H9 (cell line): ENCODE measurements at regions not wholly inside any gene's neighbourhood (a gene's known extent, or its start where the extent isn't known, plus 50 kb on each side); places are given as distances from the start of the nearest gene placed in this dataset.

ENCODE experiments used
- DNase-seq: peaks from one replicate; pipeline ENCODE4 v3.0.0-alpha.2; 2017
- H2AFZ ChIP-seq: one replicate; pipeline ENCODE4 v1.6.1; 2013; ENCODE audit warnings: mild to moderate bottlenecking, low read length, control low read depth, moderate library complexity
- H2AK5ac ChIP-seq: 2 replicates; pipeline ENCODE4 v1.6.1; 2013; ENCODE audit warnings: low read length, control low read depth, mixed read lengths; ENCODE audit not compliant: insufficient read length
- H2BK120ac ChIP-seq: one replicate; pipeline ENCODE4 v1.6.1; 2013; ENCODE audit warnings: low read depth, mild to moderate bottlenecking, low read length, control low read depth, inconsistent platforms; ENCODE audit not compliant: poor library complexity, severe bottlenecking
- H2BK12ac ChIP-seq: 2 replicates; pipeline ENCODE4 v1.6.1; 2013; ENCODE audit warnings: low read length, control low read depth, mixed read lengths, low read depth; ENCODE audit not compliant: insufficient read length
- H2BK15ac ChIP-seq: 2 replicates; pipeline ENCODE4 v1.6.1; 2013; ENCODE audit warnings: low read depth, low read length, control low read depth
- H2BK20ac ChIP-seq: one replicate; pipeline ENCODE4 v1.6.1; 2013; ENCODE audit warnings: low read depth, mild to moderate bottlenecking, low read length, control low read depth, inconsistent platforms; ENCODE audit not compliant: poor library complexity, severe bottlenecking
- H2BK5ac ChIP-seq: 2 replicates; pipeline ENCODE4 v1.6.1; 2013; ENCODE audit warnings: low read length, control low read depth, mixed read lengths; ENCODE audit not compliant: insufficient read length
- H3K14ac ChIP-seq: 2 replicates; pipeline ENCODE4 v1.6.1; 2013; ENCODE audit warnings: low read length, control low read depth; ENCODE audit not compliant: insufficient read depth
- H3K18ac ChIP-seq: 2 replicates; pipeline ENCODE4 v1.6.1; 2013; ENCODE audit warnings: low read depth, mild to moderate bottlenecking, mixed read lengths, low read length, control low read depth; ENCODE audit not compliant: insufficient read length
- H3K23ac ChIP-seq: 2 replicates; pipeline ENCODE4 v1.6.1; 2013; ENCODE audit warnings: low read length, control low read depth, mixed read lengths, low read depth; ENCODE audit not compliant: insufficient read length
- H3K23me2 ChIP-seq: 2 replicates; pipeline ENCODE4 v1.6.1; 2013; ENCODE audit warnings: low read depth, mild to moderate bottlenecking, mixed read lengths, low read length, control low read depth; ENCODE audit not compliant: insufficient read length, poor library complexity, severe bottlenecking
- H3K27ac ChIP-seq: 2 replicates; pipeline ENCODE4 v1.5.1; 2013; ENCODE audit warnings: low read length, control low read depth, mixed read lengths, low read depth; ENCODE audit not compliant: insufficient read length
- H3K27me3 ChIP-seq: 2 replicates; pipeline ENCODE4 v1.6.1; 2013; ENCODE audit warnings: low read length, control low read depth, inconsistent platforms; ENCODE audit not compliant: insufficient read depth
- H3K4ac ChIP-seq: 2 replicates; pipeline ENCODE4 v1.6.1; 2013; ENCODE audit warnings: low read depth, mild to moderate bottlenecking, control low read depth, inconsistent platforms, low read length, moderate library complexity
- H3K4me1 ChIP-seq: 2 replicates; pipeline ENCODE4 v1.6.1; 2013; ENCODE audit warnings: low read length, control low read depth, inconsistent platforms; ENCODE audit not compliant: insufficient read depth
- H3K4me2 ChIP-seq: 2 replicates; pipeline ENCODE4 v1.6.1; 2013; ENCODE audit warnings: low read length, control low read depth, mixed read lengths; ENCODE audit not compliant: insufficient read length, insufficient read depth
- H3K56ac ChIP-seq: 2 replicates; pipeline ENCODE4 v1.6.1; 2013; ENCODE audit warnings: low read depth, mild to moderate bottlenecking, mixed read lengths, low read length, control low read depth; ENCODE audit not compliant: insufficient read length
- H3K79me1 ChIP-seq: 2 replicates; pipeline ENCODE4 v1.6.1; 2013; ENCODE audit warnings: low read depth, mild to moderate bottlenecking, moderate library complexity, low read length, control low read depth, inconsistent platforms; ENCODE audit not compliant: insufficient read depth, poor library complexity, severe bottlenecking
- H3K79me2 ChIP-seq: 2 replicates; pipeline ENCODE4 v1.6.1; 2013; ENCODE audit warnings: low read length, control low read depth, inconsistent platforms; ENCODE audit not compliant: insufficient read depth
- H3K9ac ChIP-seq: 2 replicates; pipeline ENCODE4 v1.6.1; 2013; ENCODE audit warnings: low read length, control low read depth, mixed read lengths; ENCODE audit not compliant: insufficient read length; ENCODE audit errors: extremely low read depth
- H3K9me3 ChIP-seq: one replicate; pipeline ENCODE4 v1.6.1; 2013; ENCODE audit warnings: low read depth, low read length, inconsistent platforms; ENCODE audit not compliant: control insufficient read depth
- H3T11ph ChIP-seq: one replicate; pipeline ENCODE4 v1.6.1; 2013; ENCODE audit warnings: mild to moderate bottlenecking, low read length, control low read depth, inconsistent platforms
- H4K20me1 ChIP-seq: one replicate; pipeline ENCODE4 v1.6.1; 2013; ENCODE audit not compliant: control insufficient read depth, insufficient read length, insufficient read depth
- H4K5ac ChIP-seq: 2 replicates; pipeline ENCODE4 v1.6.1; 2013; ENCODE audit warnings: low read depth, mild to moderate bottlenecking, mixed read lengths, low read length, control low read depth; ENCODE audit not compliant: insufficient read length
- H4K8ac ChIP-seq: replicated peaks from 2 replicates; pipeline ENCODE4 v1.6.1; 2013; ENCODE audit warnings: low read length, control low read depth, mixed read lengths, low read depth; ENCODE audit not compliant: insufficient read length
- H4K91ac ChIP-seq: 2 replicates; pipeline ENCODE4 v1.6.1; 2013; ENCODE audit warnings: low read depth, mild to moderate bottlenecking, moderate library complexity, mixed read lengths, low read length, control low read depth; ENCODE audit not compliant: insufficient read length
- H3K27ac Mint-ChIP-seq, 3 experiments: 2 replicates in 2 of 3; 3 replicates in 1 of 3; pipeline ENCODE4 v1.8.0; 2020 to 2021; ENCODE audit warnings: mixed read lengths in 3 of 3, mild to moderate bottlenecking in 1 of 3, moderate library complexity in 1 of 3
- H3K27me3 Mint-ChIP-seq: 2 replicates; pipeline ENCODE4 v1.8.0; 2021; ENCODE audit warnings: low read depth, mild to moderate bottlenecking, moderate library complexity, mixed read lengths
- H3K36me3 Mint-ChIP-seq, 3 experiments: 2 replicates in 2 of 3; 3 replicates in 1 of 3; pipeline ENCODE4 v1.8.0; 2020 to 2021; ENCODE audit warnings: low read depth in 3 of 3, mixed read lengths in 3 of 3; ENCODE audit not compliant: insufficient read depth in 1 of 3
- H3K4me1 Mint-ChIP-seq, 2 experiments: 2 replicates each; pipeline ENCODE4 v1.8.0; 2020; ENCODE audit warnings: mixed read lengths in 2 of 2
- H3K4me3 Mint-ChIP-seq, 2 experiments: 2 replicates in 1 of 2; 3 replicates in 1 of 2; pipeline ENCODE4 v1.8.0; 2020 to 2021; ENCODE audit warnings: mild to moderate bottlenecking in 2 of 2, mixed read lengths in 2 of 2, moderate library complexity in 1 of 2
- H3K9me3 Mint-ChIP-seq, 2 experiments: 2 replicates in 1 of 2; 3 replicates in 1 of 2; pipeline ENCODE4 v1.8.0; 2020; ENCODE audit warnings: mild to moderate bottlenecking in 2 of 2, mixed read lengths in 2 of 2, moderate library complexity in 1 of 2
- WGBS: extraction: QIAGEN DNeasy Blood & Tissue Kit; methylation state at CpG from one replicate; pipeline ENCODE4 v1.1.7; 2013; ENCODE audit warnings: missing lambda C conversion rate, low lambda C conversion rate, mixed read lengths; ENCODE audit not compliant: insufficient read length; ENCODE audit errors: extremely low coverage; 5-methylcytosine and 5-hydroxymethylcytosine counted together
- TF ChIP-seq, protein P1 (sequence below): fragments of 200-600 bp; sonication (generic); conservative IDR thresholded peaks from 3 replicates; pipeline ENCODE4 v1.8.0; 2021; ENCODE audit warnings: antibody characterized with exemption, mild to moderate bottlenecking

DNA sequence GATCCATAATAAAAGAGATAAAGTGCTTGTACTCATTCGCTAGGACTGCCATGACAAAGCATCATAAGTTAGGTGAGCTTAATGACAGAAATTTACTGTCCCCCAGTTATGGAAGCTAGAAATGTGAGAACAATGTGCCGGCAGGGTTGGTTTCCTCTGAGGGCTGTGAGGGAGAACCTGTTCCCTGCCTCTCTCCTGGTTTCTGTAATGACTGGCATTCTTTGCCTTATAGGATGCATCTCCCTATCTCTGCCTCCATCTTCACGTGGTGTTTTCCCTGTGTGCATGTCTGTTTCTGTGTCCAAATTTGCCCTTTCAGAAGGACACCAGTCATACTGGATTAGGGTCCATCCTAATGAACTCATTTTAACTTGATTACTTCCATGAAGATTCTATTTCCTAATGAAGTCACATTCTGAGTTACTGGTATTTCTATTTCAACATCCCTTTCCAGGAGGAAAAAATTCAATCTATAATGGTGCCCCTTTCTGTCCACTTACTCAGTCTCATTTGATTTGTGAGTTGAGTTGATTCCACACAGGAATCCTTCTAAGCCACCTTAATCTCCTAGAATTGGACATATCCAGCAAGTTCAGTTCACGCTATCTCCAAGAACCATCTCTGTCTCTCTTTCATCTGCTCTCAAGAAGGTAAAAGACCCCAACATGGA lies 71.2 kb upstream of the LIPC start:
- Histone ChIP-seq H3T11ph (no peak overlapping the region), H3K14ac (no peak overlapping the region), H3K18ac (no peak overlapping the region), H2BK5ac (no peak overlapping the region), H3K23me2 (no peaks in the 10 kb centered on the region), H4K8ac (no peak overlapping the region), H3K27ac (no peak overlapping the region), H3K4me2 (no peak overlapping the region), H3K9ac (no peak overlapping the region), H3K23ac (no peak overlapping the region), H3K4ac (no peak overlapping the region), H2BK12ac (no peak overlapping the region), H4K91ac (no peak overlapping the region), H3K79me2 (no peaks in the 10 kb centered on the region), H3K79me1 (no peaks in the 10 kb centered on the region), H2BK20ac (no peak overlapping the region), H2BK120ac (no peak overlapping the region), H4K20me1 (no peaks in the 10 kb centered on the region), H2AFZ (no peak overlapping the region), H2BK15ac (no peak overlapping the region), H3K9me3 (no peaks in the 10 kb centered on the region), H4K5ac (no peak overlapping the region), H2AK5ac (no peak overlapping the region), H3K4me1 (peaks cover 5% of the 10 kb centered on the region; the same call in 1 of the 2 replicates), H3K27me3 (no peaks in the 10 kb centered on the region), H3K56ac (no peak overlapping the region)
- peaks cover 13% of the 10 kb centered on the region for H3K27me3 Mint-ChIP-seq
- DNase-seq, result no peak
- H3K9me3 Mint-ChIP-seq, result peaks cover 2 to 6% of the 10 kb centered on the region in 2 experiments; a peak in 3 of 5 replicates
- no CpG with 5 or more reads among the region's 4 CpGs for WGBS
- H3K27ac Mint-ChIP-seq, result no peak overlapping the region
- H3K4me1 Mint-ChIP-seq, result peaks cover 9 to 17% of the 10 kb centered on the region in 2 experiments
- H3K36me3 Mint-ChIP-seq, result peaks cover 0 to 3% (median 0%) of the 10 kb centered on the region in 3 experiments; a peak in 3 of 7 replicates
- H3K4me3 Mint-ChIP-seq, result no peak overlapping the region
- TF ChIP-seq, protein P1, sequence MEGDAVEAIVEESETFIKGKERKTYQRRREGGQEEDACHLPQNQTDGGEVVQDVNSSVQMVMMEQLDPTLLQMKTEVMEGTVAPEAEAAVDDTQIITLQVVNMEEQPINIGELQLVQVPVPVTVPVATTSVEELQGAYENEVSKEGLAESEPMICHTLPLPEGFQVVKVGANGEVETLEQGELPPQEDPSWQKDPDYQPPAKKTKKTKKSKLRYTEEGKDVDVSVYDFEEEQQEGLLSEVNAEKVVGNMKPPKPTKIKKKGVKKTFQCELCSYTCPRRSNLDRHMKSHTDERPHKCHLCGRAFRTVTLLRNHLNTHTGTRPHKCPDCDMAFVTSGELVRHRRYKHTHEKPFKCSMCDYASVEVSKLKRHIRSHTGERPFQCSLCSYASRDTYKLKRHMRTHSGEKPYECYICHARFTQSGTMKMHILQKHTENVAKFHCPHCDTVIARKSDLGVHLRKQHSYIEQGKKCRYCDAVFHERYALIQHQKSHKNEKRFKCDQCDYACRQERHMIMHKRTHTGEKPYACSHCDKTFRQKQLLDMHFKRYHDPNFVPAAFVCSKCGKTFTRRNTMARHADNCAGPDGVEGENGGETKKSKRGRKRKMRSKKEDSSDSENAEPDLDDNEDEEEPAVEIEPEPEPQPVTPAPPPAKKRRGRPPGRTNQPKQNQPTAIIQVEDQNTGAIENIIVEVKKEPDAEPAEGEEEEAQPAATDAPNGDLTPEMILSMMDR, result no peak
